NB4 (cell line): ENCODE measurements at regions not wholly inside any gene's neighbourhood (a gene's known extent, or its start where the extent isn't known, plus 50 kb on each side); places are given as distances from the start of the nearest gene placed in this dataset.

Experiments used
- POLR2A ChIP-seq: IDR thresholded peaks from 2 replicates; pipeline ENCODE4 v1.6.1; 2011; ENCODE audit warnings: mild to moderate bottlenecking; ENCODE audit not compliant: insufficient read length; ENCODE audit errors: extremely low read depth
- TF ChIP-seq, protein P1 (sequence below): IDR thresholded peaks from one replicate; pipeline ENCODE4 v1.5.1; 2012; ENCODE audit warnings: low read depth, low read length
- TF ChIP-seq, protein P2 (sequence below): IDR thresholded peaks from 2 replicates; pipeline ENCODE4 v1.6.1; 2011; ENCODE audit warnings: low read depth, low read length

DNA sequence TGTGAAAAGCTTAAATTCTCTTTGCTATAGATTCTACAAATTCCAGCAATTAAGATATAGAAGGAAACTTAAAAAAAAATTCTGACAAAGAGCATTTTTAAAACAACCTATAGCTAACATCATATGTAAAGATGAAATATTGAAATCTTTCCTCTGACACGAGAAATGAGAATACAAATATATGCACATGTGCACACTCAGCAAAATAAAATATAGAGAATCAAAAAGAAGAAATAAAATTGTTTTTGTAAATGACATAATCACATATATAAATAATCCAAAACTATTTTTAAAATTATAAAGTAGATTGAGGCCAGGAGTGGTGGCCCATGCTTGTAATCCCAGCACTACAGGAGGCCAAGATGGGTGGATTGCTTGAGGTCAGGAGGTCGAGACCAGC is 265.1 kb downstream of the IRX2 start:
- TF ChIP-seq, protein P1, sequence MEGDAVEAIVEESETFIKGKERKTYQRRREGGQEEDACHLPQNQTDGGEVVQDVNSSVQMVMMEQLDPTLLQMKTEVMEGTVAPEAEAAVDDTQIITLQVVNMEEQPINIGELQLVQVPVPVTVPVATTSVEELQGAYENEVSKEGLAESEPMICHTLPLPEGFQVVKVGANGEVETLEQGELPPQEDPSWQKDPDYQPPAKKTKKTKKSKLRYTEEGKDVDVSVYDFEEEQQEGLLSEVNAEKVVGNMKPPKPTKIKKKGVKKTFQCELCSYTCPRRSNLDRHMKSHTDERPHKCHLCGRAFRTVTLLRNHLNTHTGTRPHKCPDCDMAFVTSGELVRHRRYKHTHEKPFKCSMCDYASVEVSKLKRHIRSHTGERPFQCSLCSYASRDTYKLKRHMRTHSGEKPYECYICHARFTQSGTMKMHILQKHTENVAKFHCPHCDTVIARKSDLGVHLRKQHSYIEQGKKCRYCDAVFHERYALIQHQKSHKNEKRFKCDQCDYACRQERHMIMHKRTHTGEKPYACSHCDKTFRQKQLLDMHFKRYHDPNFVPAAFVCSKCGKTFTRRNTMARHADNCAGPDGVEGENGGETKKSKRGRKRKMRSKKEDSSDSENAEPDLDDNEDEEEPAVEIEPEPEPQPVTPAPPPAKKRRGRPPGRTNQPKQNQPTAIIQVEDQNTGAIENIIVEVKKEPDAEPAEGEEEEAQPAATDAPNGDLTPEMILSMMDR = no peak
- no peak for TF ChIP-seq POLR2A
- TF ChIP-seq, protein P2, sequence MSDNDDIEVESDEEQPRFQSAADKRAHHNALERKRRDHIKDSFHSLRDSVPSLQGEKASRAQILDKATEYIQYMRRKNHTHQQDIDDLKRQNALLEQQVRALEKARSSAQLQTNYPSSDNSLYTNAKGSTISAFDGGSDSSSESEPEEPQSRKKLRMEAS = no peak
